NCI-H2196 treated with DMSO at 0.1 percent for 48 hours (cell line): ENCODE measurements at regions not wholly inside any gene's neighbourhood (a gene's known extent, or its start where the extent isn't known, plus 50 kb on each side); places are given as distances from the start of the nearest gene placed in this dataset.
"Not testable (repeated sequence)": the region's sequence is repeated elsewhere in the genome, so short reads cannot be mapped to it uniquely, and the experiment has no call there.

Experiments used
- DNase-seq: peaks from one replicate; lab custom pipeline; 2025; ENCODE audit not compliant: unreplicated experiment; lab: John Stamatoyannopoulos, UW

DNA sequence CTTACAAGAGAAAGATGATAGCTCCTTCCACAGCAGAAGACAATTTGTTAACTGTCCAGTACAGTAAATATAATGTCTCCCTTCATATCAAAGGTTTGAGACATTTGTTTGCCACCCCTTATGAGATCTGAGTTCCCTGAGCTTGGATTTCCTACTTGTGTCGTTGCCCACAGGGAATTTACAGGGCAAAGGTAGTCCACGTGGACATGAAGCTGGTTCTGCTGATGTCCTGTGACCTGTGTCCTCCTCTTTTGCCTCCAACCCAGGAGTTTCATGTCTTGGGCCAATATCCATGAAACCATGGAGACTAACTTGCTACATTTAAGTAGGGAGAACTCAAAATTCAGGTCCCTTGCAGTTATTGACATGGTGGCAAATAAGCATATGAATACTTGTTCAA lies 172.2 kb upstream of the KCTD7 start:
- DNase-seq, result not testable (repeated sequence)

DNA sequence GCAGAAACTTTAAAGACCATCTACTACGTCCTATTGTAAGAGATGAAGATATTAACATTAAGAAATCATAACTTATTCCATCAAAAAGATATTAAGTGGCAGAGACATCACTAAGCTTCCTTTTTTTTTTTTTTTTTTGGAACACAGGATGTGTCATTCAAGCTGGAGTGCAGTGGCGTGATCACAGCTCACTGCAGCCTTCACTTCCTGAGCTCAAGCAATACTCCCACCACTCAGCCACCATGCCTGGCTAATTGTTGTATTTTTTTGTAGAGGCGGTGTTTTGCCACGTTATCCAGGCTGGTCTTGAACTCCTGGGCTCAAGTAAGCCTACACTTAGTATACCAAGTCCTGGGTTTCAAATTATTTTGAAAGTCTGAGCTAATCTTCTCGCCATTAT lies 169.7 kb upstream of the KCTD7 start:
- DNase-seq, result not testable (repeated sequence)

- DNase-seq, result not testable (repeated sequence)
These were observed 168.8 kb upstream of the KCTD7 start for GRCh38 chr7:66459783-66460413.

GRCh38 chr7:66460921-66461361 lies 167.7 kb upstream of the KCTD7 start:
- no peak for DNase-seq

GRCh38 chr7:66461397-66461796 lies 167.3 kb upstream of the KCTD7 start:
- DNase-seq, result not testable (repeated sequence)

DNA sequence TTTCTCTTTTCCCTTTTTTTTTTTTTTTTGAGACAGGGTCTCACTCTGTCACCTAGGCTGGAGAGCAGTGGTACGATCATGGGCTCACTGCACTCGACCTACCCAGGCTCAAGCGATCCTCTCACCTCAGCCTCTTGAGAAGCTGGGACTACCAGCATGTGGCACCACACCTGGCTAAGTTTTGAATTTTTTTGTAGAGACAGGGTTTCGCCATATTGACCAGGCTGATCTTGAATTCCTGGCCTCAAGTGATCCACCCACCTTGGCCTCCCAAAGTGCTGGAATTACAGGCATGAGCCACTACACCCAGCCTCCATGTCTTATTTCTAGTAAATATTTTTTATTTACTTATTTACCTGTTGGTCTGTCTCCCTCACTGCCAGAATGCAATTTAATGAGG lies 165.8 kb upstream of the KCTD7 start:
- not testable (repeated sequence) for DNase-seq

DNA sequence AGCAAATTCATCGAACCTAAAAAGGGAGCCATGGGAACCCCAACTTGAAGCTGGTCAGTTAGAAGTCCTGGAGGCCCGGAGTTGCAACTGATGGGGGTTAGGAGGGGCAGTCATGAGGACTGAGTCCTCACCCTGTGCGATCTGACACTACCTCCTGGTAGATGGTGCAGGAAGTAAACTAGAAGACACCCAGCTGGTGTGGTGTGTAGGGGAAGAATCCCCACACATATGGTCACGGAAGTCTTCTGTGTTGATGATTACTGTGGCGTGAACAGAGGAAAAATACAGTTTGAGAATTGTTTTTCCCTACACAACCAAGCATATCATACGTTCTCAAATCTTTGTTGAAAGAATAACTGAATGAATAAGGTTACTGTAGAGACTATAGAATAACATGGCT lies 164.6 kb upstream of the KCTD7 start:
- no peak for DNase-seq

DNA sequence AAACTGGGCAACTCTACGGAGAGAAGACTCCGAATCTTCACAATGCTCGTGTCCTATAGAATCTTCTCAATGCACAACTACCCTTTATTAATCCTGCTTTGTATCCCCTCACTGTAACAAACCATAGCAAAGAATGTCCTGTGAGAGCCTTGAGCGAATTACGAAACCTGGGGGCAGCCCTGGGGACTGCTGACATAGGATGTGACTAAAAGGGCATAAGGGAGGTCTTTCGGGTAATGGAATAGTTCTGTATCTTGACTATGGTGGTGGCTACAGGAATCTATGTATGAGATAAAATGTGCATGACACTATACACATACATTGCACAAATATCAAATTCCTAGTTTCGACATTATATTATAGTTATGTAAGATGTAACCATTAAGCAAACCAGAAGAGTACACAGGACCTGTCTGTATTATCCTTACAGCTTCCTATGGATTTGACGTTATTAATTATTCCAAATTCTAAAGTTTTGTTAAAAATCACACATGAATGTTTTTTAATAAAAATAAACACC lies 162.5 kb upstream of the KCTD7 start:
- DNase-seq, result no peak

DNA sequence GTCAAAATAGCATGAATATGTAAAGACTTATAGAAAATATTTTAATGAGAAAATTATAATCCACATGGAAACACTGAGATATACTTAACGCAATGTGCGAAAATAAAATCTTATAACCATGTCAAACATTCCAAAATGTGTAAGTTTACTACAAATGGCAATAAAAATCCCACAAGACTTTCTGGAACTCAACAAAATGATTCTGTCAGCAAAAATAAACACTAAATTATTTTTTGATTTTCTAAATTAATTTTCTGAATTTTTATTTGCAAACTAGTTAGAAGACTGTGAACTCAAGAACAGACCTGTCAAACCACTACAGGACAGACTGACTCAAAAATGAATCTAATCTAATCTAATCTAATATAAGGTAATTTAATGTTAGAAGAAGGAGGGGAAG lies 160.8 kb upstream of the KCTD7 start:
- no peak for DNase-seq

DNA sequence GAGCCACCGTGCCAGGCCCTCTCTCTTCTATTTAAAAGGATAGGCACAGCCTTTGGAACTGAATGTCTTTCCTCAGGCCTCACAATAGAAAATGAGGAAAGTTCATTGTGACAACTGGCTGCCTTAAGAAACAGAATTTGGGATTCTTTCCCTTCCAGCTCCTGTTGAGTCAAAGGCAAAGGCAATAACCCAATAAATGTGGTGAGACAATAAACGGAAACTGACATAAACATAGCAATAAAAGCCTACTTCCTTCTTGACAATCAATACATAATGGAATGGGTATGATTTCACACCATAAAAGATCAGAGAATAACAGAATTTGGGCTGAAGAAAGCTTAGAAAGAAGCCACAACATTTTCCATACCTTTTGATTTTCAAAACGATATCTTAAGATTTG lies 155.6 kb upstream of the KCTD7 start:
- DNase-seq, result not testable (repeated sequence)

GRCh38 chr7:66474441-66474840 lies 154.2 kb upstream of the KCTD7 start:
- no peak for DNase-seq

DNA sequence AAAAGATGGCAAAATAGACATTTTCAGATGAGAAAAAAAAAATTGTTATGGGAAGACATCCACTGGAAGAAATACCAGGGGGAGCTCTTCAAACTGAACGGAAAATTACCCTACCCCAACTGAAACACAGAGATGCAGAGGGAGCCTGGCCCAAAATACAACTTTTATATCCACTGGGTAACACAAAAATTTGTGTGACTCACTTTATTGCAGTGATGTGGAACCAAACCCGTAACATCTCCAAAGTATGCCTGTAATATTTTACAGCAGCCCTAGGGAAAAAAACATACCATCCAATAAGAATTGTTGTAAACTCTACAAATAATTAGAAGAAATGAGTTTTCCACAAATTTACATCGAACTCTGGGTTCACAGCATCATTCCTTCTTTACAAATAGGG lies 152.6 kb upstream of the KCTD7 start:
- not testable (repeated sequence) for DNase-seq

GRCh38 chr7:66477822-66478397 lies 150.8 kb upstream of the KCTD7 start:
- not testable (repeated sequence) for DNase-seq

DNA sequence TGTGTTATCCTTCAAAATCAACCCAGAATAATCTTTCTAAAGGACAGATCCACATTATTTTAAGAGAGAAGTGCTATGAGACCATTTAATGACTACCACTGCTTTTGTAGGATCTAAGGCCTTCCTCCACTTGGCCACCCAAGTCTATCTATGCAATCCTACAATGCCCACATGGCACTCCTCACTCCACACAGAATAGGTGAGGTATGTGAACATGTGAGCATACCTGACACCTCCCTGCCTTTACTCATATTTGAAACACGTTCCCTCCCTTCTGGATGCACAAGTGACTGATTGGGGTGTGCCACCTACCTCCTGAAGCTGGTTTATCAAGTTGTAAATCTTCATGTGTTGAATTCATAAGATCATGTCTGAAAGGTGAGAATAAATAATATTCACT lies 147.5 kb upstream of the KCTD7 start:
- not testable (repeated sequence) for DNase-seq

DNA sequence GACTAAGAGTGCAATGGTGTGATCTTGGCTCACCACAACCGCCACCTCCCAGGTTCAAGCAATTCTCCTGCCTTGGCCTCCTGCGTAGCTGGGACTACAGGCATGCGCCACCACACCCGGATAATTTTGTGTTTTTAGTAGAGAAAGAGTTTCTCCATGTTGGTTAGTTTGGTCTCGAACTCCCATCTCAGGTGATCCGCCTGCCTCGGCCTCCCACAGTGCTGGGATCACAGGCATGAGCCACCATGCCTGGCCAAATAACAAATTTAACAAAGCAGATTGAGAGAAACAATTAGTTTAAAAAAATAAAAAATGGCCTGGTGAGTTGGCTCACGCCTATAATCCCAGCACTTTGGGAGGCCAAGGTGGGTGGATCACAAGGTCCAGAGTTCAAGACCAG lies 139.6 kb upstream of the KCTD7 start:
- not testable (repeated sequence) for DNase-seq

DNA sequence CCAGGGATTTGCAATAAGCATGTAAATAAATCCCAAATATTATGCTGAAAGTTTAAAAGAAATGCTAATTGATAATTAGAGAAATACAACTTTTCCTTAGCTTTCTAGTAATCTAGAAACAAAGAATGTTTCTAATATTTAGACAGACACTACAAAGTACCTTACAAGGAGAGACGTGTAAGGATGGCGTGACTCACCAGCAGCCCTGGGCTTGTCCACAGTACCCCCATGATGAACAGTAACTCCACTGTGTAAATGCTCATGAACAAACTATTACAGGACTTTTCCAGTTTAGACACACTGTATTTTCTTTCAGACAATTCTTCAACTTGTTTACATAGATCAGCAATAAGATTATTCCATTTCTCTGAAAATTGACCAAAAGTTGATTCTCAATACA lies 138.9 kb upstream of the KCTD7 start:
- not testable (repeated sequence) for DNase-seq

DNA sequence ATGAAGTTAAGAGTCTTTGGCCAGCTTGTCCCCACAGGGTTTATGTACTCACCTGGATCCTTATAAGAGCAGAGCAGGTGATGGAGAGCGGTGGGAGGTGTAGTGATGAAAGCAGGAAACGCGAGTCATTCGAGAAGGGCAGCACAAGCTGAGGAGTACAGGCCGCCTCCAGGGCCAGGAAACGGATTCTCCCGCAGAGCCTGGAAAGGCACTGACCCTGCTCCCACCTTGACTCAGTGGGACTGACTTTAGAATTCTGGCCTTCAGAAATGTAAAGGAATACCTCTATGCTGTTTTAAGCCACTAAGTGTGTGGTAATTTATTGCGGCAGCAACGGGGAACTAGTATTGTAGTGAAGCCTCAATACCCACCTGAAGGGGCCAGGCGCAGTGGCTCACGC lies 137.7 kb upstream of the KCTD7 start:
- DNase-seq, result not testable (repeated sequence)

GRCh38 chr7:66492405-66492804 lies 136.3 kb upstream of the KCTD7 start:
- not testable (repeated sequence) for DNase-seq

GRCh38 chr7:66493235-66494205 lies 135.2 kb upstream of the KCTD7 start:
- peak; percentile 94 for DNase-seq

- no peak for DNase-seq
These were observed 131.3 kb upstream of the KCTD7 start for GRCh38 chr7:66497346-66497745.

- no peak for DNase-seq
These were observed 128.6 kb upstream of the KCTD7 start for GRCh38 chr7:66500087-66500486.
